ENCODE measurements at regions not wholly inside any gene's neighbourhood (a gene's known extent, or its start where the extent isn't known, plus 50 kb on each side); places are given as distances from the start of the nearest gene placed in this dataset.

- Histone ChIP-seq H3K27ac (no peak overlapping the region), H3K9me3 (no peaks in the 10 kb centered on the region), H3K4me3 (no peak overlapping the region), H3K27me3 (no peaks in the 10 kb centered on the region), H3K36me3 (no peaks in the 10 kb centered on the region), H3K4me1 (no peaks in the 10 kb centered on the region)
- TF ChIP-seq, protein P1, sequence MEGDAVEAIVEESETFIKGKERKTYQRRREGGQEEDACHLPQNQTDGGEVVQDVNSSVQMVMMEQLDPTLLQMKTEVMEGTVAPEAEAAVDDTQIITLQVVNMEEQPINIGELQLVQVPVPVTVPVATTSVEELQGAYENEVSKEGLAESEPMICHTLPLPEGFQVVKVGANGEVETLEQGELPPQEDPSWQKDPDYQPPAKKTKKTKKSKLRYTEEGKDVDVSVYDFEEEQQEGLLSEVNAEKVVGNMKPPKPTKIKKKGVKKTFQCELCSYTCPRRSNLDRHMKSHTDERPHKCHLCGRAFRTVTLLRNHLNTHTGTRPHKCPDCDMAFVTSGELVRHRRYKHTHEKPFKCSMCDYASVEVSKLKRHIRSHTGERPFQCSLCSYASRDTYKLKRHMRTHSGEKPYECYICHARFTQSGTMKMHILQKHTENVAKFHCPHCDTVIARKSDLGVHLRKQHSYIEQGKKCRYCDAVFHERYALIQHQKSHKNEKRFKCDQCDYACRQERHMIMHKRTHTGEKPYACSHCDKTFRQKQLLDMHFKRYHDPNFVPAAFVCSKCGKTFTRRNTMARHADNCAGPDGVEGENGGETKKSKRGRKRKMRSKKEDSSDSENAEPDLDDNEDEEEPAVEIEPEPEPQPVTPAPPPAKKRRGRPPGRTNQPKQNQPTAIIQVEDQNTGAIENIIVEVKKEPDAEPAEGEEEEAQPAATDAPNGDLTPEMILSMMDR (IDR thresholded peaks at IDR 0.05), result no peak
- TF ChIP-seq POLR2AphosphoS5 (IDR thresholded peaks at IDR 0.05) (no peak), EP300 (IDR thresholded peaks at IDR 0.05) (no peak), POLR2A (IDR thresholded peaks at IDR 0.05) (no peak)
- WGBS, 2 donors, result 95 to 98% methylated on average over 3 of the region's 3 CpGs
- DNase-seq, result no peak
- ATAC-seq (ENCODE audit: low FRiP score in 2 of 2), result no peak
Measured at GRCh38 chr10:28902215-28902614, 224.9 kb downstream of the BAMBI start.

DNA sequence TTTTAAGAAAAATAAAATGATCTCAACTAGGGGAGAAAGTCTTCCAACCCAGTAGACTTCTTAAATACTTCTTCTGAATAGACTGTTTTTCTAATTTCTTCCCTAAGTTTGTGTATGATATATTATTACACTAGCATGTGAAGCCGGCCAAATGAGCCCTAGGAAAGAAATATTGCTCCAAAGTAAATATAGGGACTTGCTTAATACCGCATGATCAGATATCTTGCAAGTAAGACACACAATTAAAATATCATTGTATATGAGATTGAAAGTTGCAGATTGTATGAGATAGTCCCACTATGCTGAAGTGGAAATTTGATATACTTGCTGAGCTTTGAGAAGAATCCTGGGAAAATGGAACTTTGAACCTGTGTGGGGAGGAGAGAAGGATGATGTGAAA is 225.7 kb downstream of the BAMBI start:
- ATAC-seq (ENCODE audit: low FRiP score in 2 of 2) (no peak), DNase-seq (no peak)
- no peak for TF ChIP-seq POLR2A (IDR thresholded peaks at IDR 0.05)
- no peak for TF ChIP-seq EP300 (IDR thresholded peaks at IDR 0.05)
- TF ChIP-seq, protein P1 (IDR thresholded peaks at IDR 0.05), result no peak
- no peak for TF ChIP-seq POLR2AphosphoS5 (IDR thresholded peaks at IDR 0.05)
- no peaks in the 10 kb centered on the region for H3K36me3 ChIP-seq
- H3K9me3 ChIP-seq, result no peaks in the 10 kb centered on the region
- H3K4me1 ChIP-seq, result no peaks in the 10 kb centered on the region
- H3K4me3 ChIP-seq, result no peak overlapping the region
- WGBS, 2 donors, result 75 to 88% methylated on average over 2 of the region's 2 CpGs
- H3K27me3 ChIP-seq, result no peaks in the 10 kb centered on the region
- H3K27ac ChIP-seq, result no peak overlapping the region

GRCh38 chr10:28903736-28904135 is 226.4 kb downstream of the BAMBI start:
- no peaks in the 10 kb centered on the region for H3K9me3 ChIP-seq
- DNase-seq (no peak), ATAC-seq (ENCODE audit: low FRiP score in 2 of 2) (no peak)
- no peaks in the 10 kb centered on the region for H3K27me3 ChIP-seq
- no peaks in the 10 kb centered on the region for H3K36me3 ChIP-seq
- TF ChIP-seq EP300 (IDR thresholded peaks at IDR 0.05) (no peak), POLR2A (IDR thresholded peaks at IDR 0.05) (no peak), POLR2AphosphoS5 (IDR thresholded peaks at IDR 0.05) (no peak)
- TF ChIP-seq, protein P1 (IDR thresholded peaks at IDR 0.05), result no peak
- H3K4me1 ChIP-seq, result no peaks in the 10 kb centered on the region
- 68 to 77% methylated on average over 6 of the region's 6 CpGs for WGBS, 2 donors
- no peak overlapping the region for H3K27ac ChIP-seq
- no peak overlapping the region for H3K4me3 ChIP-seq

DNA sequence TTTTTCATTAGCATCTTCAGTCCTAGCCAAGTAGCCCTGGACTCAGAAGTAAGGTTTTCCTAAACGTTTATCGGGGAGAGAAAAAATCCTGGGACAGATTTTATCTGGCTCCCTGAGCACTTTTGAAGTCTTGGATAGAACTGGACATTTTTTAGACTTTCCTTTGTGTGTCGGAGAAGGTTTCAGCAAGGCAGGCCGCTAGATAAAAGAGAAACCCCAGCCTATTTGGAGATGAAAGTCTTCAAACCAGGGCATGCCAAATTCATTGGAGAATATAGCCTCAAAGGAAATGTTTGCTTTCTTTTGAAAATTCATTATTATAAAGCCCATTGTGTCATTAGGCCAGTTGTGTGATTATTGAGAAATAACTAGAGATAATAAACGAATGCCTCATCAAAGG is 228.1 kb downstream of the BAMBI start:
- no peak for TF ChIP-seq EP300 (IDR thresholded peaks at IDR 0.05)
- TF ChIP-seq, protein P1 (IDR thresholded peaks at IDR 0.05), result no peak
- no peak for TF ChIP-seq POLR2A (IDR thresholded peaks at IDR 0.05)
- TF ChIP-seq POLR2AphosphoS5 (IDR thresholded peaks at IDR 0.05), result no peak
- H3K36me3 ChIP-seq, result no peaks in the 10 kb centered on the region
- WGBS, 2 donors, result 72 to 82% methylated on average over 5 of the region's 5 CpGs
- no peak overlapping the region for H3K4me3 ChIP-seq
- H3K27me3 ChIP-seq, result no peaks in the 10 kb centered on the region
- DNase-seq (no peak), ATAC-seq (ENCODE audit: low FRiP score in 2 of 2) (no peak)
- no peaks in the 10 kb centered on the region for H3K4me1 ChIP-seq
- no peaks in the 10 kb centered on the region for H3K9me3 ChIP-seq
- H3K27ac ChIP-seq, result no peak overlapping the region

DNA sequence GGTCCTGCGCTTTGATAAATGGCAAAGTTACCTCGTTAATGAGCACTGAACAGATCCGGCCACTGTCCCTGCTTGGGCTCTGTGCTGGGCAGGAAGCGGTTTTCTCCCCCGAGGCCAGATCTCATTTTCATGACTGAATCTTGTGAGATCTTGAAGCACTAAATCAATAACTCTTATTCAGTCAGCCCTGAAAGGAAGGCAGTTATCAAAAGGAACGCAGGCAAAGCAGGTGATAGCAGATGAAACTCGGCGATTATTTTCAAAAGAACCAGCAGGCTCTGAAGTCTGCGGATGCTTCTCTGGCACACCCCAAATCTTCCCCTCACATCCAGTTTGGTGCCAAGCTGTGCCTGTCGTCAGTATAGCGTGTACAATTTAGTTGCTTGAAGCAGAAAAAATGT is 228.7 kb downstream of the BAMBI start:
- no peak overlapping the region for H3K27ac ChIP-seq
- no peak for TF ChIP-seq EP300 (IDR thresholded peaks at IDR 0.05)
- no peak for TF ChIP-seq POLR2AphosphoS5 (IDR thresholded peaks at IDR 0.05)
- TF ChIP-seq, protein P1 (IDR thresholded peaks at IDR 0.05), result no peak
- TF ChIP-seq POLR2A (IDR thresholded peaks at IDR 0.05), result no peak
- no peaks in the 10 kb centered on the region for H3K36me3 ChIP-seq
- 64 to 66% methylated on average over 11 of the region's 11 CpGs for WGBS, 2 donors
- no peaks in the 10 kb centered on the region for H3K4me1 ChIP-seq
- no peak overlapping the region for H3K4me3 ChIP-seq
- H3K9me3 ChIP-seq, result no peaks in the 10 kb centered on the region
- DNase-seq (no peak), ATAC-seq (ENCODE audit: low FRiP score in 2 of 2) (no peak)
- no peaks in the 10 kb centered on the region for H3K27me3 ChIP-seq
